Right hindlimb (tissue), 1 donor: ENCODE measurements at regions not wholly inside any gene's neighbourhood (a gene's known extent, or its start where the extent isn't known, plus 50 kb on each side); places are given as distances from the start of the nearest gene placed in this dataset.

Source experiments
- DNase-seq: peaks from one replicate; pipeline ENCODE4 v3.0.0-alpha.2; 2018

GRCh38 chr7:47221826-47222225 lies 360.1 kb downstream of the TNS3 start:
- no peak for DNase-seq

GRCh38 chr7:47218378-47219176 lies 363.3 kb downstream of the TNS3 start:
- no peak for DNase-seq

- DNase-seq = no peak
Measured at GRCh38 chr7:47217570-47218360, 364.1 kb downstream of the TNS3 start.

GRCh38 chr7:47217086-47217485 lies 364.8 kb downstream of the TNS3 start:
- DNase-seq = no peak

GRCh38 chr7:47216439-47216838 lies 365.5 kb downstream of the TNS3 start:
- no peak for DNase-seq

- DNase-seq = no peak
Measured at GRCh38 chr7:47215640-47216039, 366.3 kb downstream of the TNS3 start.

- DNase-seq = no peak
Measured at GRCh38 chr7:47215049-47215448, 366.9 kb downstream of the TNS3 start.

- DNase-seq = no peak
Measured at GRCh38 chr7:47213276-47213675, 368.6 kb downstream of the TNS3 start.

GRCh38 chr7:47211519-47211973 lies 370.4 kb downstream of the TNS3 start:
- no peak for DNase-seq

- DNase-seq = no peak
Measured at GRCh38 chr7:47210281-47210854, 371.5 kb downstream of the TNS3 start.

GRCh38 chr7:47207956-47208355 lies 374.0 kb downstream of the TNS3 start:
- no peak for DNase-seq

- DNase-seq = no peak
Measured at GRCh38 chr7:47204709-47205108, 377.2 kb downstream of the TNS3 start.

GRCh38 chr7:47202146-47202783 lies 379.6 kb downstream of the TNS3 start:
- DNase-seq = no peak

- DNase-seq = no peak
Measured at GRCh38 chr7:47198159-47198558, 383.8 kb downstream of the TNS3 start.

- no peak for DNase-seq
Measured at GRCh38 chr7:47197486-47197885, 384.4 kb downstream of the TNS3 start.

GRCh38 chr7:47196737-47197136 lies 385.2 kb downstream of the TNS3 start:
- DNase-seq = no peak

GRCh38 chr7:47196106-47196645 lies 385.7 kb downstream of the TNS3 start:
- no peak for DNase-seq

GRCh38 chr7:47195641-47196040 lies 386.3 kb downstream of the TNS3 start:
- DNase-seq = no peak

GRCh38 chr7:47194516-47195057 lies 387.3 kb downstream of the TNS3 start:
- peak; percentile 51 for DNase-seq

- DNase-seq = no peak
Measured at GRCh38 chr7:47192978-47193377, 388.9 kb downstream of the TNS3 start.

- no peak for DNase-seq
Measured at GRCh38 chr7:47191876-47192291, 390.0 kb downstream of the TNS3 start.

GRCh38 chr7:47191316-47191715 lies 390.6 kb downstream of the TNS3 start:
- DNase-seq = no peak

- DNase-seq = no peak
Measured at GRCh38 chr7:47190462-47190861, 391.4 kb downstream of the TNS3 start.
